Natural killer cell (primary cell): ENCODE measurements at regions not wholly inside any gene's neighbourhood (a gene's known extent, or its start where the extent isn't known, plus 50 kb on each side); places are given as distances from the start of the nearest gene placed in this dataset.

Experiments
- ATAC-seq, 3 donors: fragments of 150-1000 bp in 2 of 3; fragments of 200-7000 bp in 1 of 3; cut with Tn5 transposase; 1 replicate in 1 of 3; 2 replicates in 2 of 3; pipeline ENCODE4 v1.10.0; 2021; ENCODE audit warnings: mild to moderate bottlenecking in 2 of 3, moderate library complexity in 2 of 3
- DNase-seq, 2 donors: peaks; one replicate each; pipeline versions ENCODE4 v3.0.0 to v3.0.0-alpha.2; 2013 to 2021; ENCODE audit warnings: mixed read lengths in 1 of 2
- H3K27ac ChIP-seq: one replicate; pipeline ENCODE4 v1.5.1; 2013; ENCODE audit warnings: mild to moderate bottlenecking, low read length
- H3K27me3 ChIP-seq: one replicate; pipeline ENCODE4 v1.6.1; 2013; ENCODE audit warnings: low read length; ENCODE audit not compliant: control insufficient read depth, insufficient read depth
- H3K36me3 ChIP-seq: one replicate; pipeline ENCODE4 v1.6.1; 2013; ENCODE audit warnings: low read length; ENCODE audit not compliant: control insufficient read depth, insufficient read depth
- H3K4me1 ChIP-seq: one replicate; pipeline ENCODE4 v1.6.1; 2013; ENCODE audit warnings: low read length; ENCODE audit not compliant: control insufficient read depth, insufficient read depth
- H3K4me3 ChIP-seq: one replicate; pipeline ENCODE4 v1.5.1; 2013; ENCODE audit warnings: low read length
- H3K9me3 ChIP-seq: one replicate; pipeline ENCODE4 v1.6.1; 2013; ENCODE audit warnings: low read length; ENCODE audit not compliant: control insufficient read depth, insufficient read depth
- H3K27ac Mint-ChIP-seq, 2 donors: one replicate each; pipeline ENCODE4 v1.8.0; 2022; ENCODE audit warnings: mild to moderate bottlenecking in 2 of 2, mixed read lengths in 2 of 2, moderate library complexity in 1 of 2
- H3K27me3 Mint-ChIP-seq, 2 donors: one replicate each; pipeline ENCODE4 v1.8.0; 2022; ENCODE audit warnings: low read depth in 2 of 2, mixed read lengths in 2 of 2
- H3K36me3 Mint-ChIP-seq: one replicate; pipeline ENCODE4 v1.8.0; 2022; ENCODE audit warnings: mixed read lengths
- H3K4me1 Mint-ChIP-seq, 2 donors: one replicate each; pipeline ENCODE4 v1.8.0; 2022; ENCODE audit warnings: mixed read lengths in 2 of 2
- H3K4me3 Mint-ChIP-seq: one replicate; pipeline ENCODE4 v1.8.0; 2022; ENCODE audit warnings: mild to moderate bottlenecking, moderate library complexity, mixed read lengths
- H3K9me3 Mint-ChIP-seq, 2 donors: one replicate each; pipeline ENCODE4 v1.8.0; 2022; ENCODE audit warnings: mixed read lengths in 2 of 2
- WGBS: methylation state at CpG from one replicate; pipeline ENCODE4 v1.1.7; 2013; ENCODE audit warnings: missing lambda C conversion rate; ENCODE audit not compliant: insufficient coverage; 5-methylcytosine and 5-hydroxymethylcytosine counted together
- intact Hi-C: fragments of 100-400 bp; cut with micrococcal nuclease; formaldehyde crosslinking; loops from one replicate; pipeline ENCODE4 v1.14.2; 2022
- TF ChIP-seq, protein P1 (sequence below): fragments of 200-600 bp; IDR thresholded peaks from one replicate; pipeline ENCODE4 v1.8.0; 2022; ENCODE audit warnings: antibody characterized with exemption

DNA sequence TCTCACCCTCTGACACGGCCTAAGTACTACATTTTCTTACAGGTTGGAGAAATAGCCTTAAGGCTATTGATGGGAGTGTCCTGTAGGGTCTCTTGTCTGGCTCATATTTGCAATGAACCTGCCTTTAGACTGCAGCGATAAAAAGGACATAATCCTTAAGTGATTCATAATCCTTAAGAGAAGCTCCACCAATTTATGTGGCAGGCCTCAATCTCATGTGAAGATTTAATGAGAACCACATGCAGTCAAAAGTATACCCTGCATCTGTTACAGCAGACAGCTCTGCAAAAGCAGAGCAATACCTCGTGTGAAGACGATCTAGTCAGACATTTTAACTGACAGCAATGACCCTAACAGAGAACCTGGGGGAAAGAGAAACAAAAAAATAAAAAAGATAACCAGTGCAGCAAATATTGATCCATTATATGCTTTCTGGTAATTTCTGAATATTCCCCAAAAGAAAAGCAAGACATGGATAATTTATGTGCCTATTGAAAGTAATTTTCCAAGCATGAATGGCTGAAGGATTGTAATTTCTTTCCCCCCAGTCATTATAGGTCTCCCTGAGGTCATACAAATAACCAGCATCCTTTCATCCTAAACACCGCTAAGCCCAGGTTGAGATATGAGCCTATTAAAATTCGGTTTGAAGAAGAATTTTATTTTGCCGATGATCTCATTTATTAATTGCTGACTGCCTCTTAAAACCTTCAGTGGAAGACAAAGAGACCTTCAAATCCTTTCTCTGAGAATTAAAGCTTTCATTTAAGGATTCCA, 321.8 kb upstream of the NBEA start:
- no peaks in the 10 kb centered on the region for H3K36me3 Mint-ChIP-seq
- no peak for DNase-seq

DNA sequence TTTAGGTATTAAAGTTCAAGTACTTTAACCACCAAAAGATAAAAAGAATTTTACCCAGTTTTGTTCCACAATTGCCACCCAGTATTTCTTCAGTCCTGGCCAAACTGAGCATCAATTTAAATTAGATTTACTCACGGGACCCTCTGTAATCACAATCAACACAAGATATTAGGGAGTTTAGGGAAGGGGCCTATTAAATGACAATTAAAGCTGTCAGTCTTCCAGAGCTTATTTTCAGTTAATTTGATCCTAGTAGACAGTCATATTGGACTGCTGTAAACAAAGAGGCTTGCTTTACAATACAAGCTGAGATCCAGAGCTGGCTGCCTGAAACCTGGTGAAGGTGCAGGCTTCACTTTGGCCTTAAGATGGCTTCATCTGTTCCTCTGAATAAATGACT, 321.2 kb upstream of the NBEA start:
- WGBS: no CpG with 5 or more reads among the region's 1 CpG
- Mint-ChIP-seq H3K9me3 (peaks cover 4% of the 10 kb centered on the region in 2 donors), H3K27me3 (no peaks in the 10 kb centered on the region), H3K4me3 (no peak overlapping the region), H3K4me1 (no peaks in the 10 kb centered on the region), H3K36me3 (no peaks in the 10 kb centered on the region), H3K27ac (no peak overlapping the region)
- DNase-seq: no peak
- no peak overlapping the region for H3K27ac ChIP-seq
- H3K9me3 ChIP-seq: no peaks in the 10 kb centered on the region
- H3K27me3 ChIP-seq: no peaks in the 10 kb centered on the region
- H3K4me3 ChIP-seq: no peak overlapping the region
- ATAC-seq: no peak
- no peaks in the 10 kb centered on the region for H3K36me3 ChIP-seq
- no peaks in the 10 kb centered on the region for H3K4me1 ChIP-seq
- TF ChIP-seq, protein P1, sequence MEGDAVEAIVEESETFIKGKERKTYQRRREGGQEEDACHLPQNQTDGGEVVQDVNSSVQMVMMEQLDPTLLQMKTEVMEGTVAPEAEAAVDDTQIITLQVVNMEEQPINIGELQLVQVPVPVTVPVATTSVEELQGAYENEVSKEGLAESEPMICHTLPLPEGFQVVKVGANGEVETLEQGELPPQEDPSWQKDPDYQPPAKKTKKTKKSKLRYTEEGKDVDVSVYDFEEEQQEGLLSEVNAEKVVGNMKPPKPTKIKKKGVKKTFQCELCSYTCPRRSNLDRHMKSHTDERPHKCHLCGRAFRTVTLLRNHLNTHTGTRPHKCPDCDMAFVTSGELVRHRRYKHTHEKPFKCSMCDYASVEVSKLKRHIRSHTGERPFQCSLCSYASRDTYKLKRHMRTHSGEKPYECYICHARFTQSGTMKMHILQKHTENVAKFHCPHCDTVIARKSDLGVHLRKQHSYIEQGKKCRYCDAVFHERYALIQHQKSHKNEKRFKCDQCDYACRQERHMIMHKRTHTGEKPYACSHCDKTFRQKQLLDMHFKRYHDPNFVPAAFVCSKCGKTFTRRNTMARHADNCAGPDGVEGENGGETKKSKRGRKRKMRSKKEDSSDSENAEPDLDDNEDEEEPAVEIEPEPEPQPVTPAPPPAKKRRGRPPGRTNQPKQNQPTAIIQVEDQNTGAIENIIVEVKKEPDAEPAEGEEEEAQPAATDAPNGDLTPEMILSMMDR: no peak
- intact Hi-C loops: no loop called here

More for the DNA sequence above, 321.8 kb upstream of the NBEA start:
- Histone ChIP-seq H3K4me1 (no peaks in the 10 kb centered on the region), H3K4me3 (no peak overlapping the region), H3K27me3 (no peaks in the 10 kb centered on the region), H3K27ac (no peak overlapping the region), H3K9me3 (no peaks in the 10 kb centered on the region), H3K36me3 (no peaks in the 10 kb centered on the region)
- no peaks in the 10 kb centered on the region for H3K27me3 Mint-ChIP-seq
- H3K27ac Mint-ChIP-seq: no peak overlapping the region
- intact Hi-C loops: no loop called here
- no peak for ATAC-seq
- H3K4me1 Mint-ChIP-seq: no peaks in the 10 kb centered on the region
- H3K9me3 Mint-ChIP-seq: peaks cover 4% of the 10 kb centered on the region in 2 donors
- TF ChIP-seq, protein P1: no peak
- 91% methylated on average over 5 of the region's 7 CpGs for WGBS
- H3K4me3 Mint-ChIP-seq: no peak overlapping the region

DNA sequence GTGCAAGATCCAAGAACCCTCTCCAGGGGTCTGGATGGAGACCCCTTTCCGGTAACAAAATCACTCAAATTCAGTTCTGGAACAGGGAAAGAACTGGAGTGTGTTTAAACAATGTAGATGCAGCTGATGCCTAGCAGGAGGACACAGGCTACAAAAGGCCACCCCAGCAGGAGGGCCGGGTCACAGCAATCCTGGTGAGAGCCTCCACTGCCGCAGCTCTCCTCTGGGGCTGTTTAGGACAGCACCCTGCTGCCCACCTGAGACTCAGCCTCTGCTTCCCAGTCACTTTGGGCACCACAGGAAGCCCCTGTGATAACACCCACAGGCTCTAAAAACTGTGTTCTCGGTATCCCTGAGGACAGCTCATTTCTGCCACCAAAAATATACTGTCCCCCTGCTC, 318.7 kb upstream of the NBEA start:
- Histone ChIP-seq H3K27ac (no peak overlapping the region), H3K9me3 (no peaks in the 10 kb centered on the region), H3K27me3 (no peaks in the 10 kb centered on the region), H3K36me3 (no peaks in the 10 kb centered on the region), H3K4me3 (no peak overlapping the region), H3K4me1 (no peaks in the 10 kb centered on the region)
- Mint-ChIP-seq H3K27ac (no peak overlapping the region), H3K4me1 (no peaks in the 10 kb centered on the region), H3K4me3 (no peak overlapping the region), H3K9me3 (peaks cover 3 to 7% of the 10 kb centered on the region in 2 donors), H3K27me3 (no peaks in the 10 kb centered on the region), H3K36me3 (no peaks in the 10 kb centered on the region)
- TF ChIP-seq, protein P1: no peak
- ATAC-seq (no peak), DNase-seq (no peak)
- intact Hi-C loops: no loop called here
- WGBS: 84% methylated on average over 4 of the region's 4 CpGs
